Retinal pigment epithelial cell (primary cell): ENCODE measurements at regions not wholly inside any gene's neighbourhood (a gene's known extent, or its start where the extent isn't known, plus 50 kb on each side); places are given as distances from the start of the nearest gene placed in this dataset.
A peak's percentile ranks its signal among the peaks of the same experiment; 100 is the strongest.

Experiments used
- DNase-seq: peaks from one replicate; pipeline ENCODE4 v3.0.0-alpha.2; 2010; ENCODE audit warnings: low read depth
- H3K4me3 ChIP-seq: 2 replicates; pipeline ENCODE4 v1.5.1; 2011; ENCODE audit warnings: mild to moderate bottlenecking, low read length, control low read depth, moderate library complexity
- CTCF ChIP-seq: conservative IDR thresholded peaks from 2 replicates; pipeline ENCODE4 v1.5.1; 2011; ENCODE audit warnings: low read depth, low read length, control low read depth, inconsistent platforms

- no peak for TF ChIP-seq CTCF
- DNase-seq, result no peak
- no peak overlapping the region for H3K4me3 ChIP-seq
These were observed 66.7 kb upstream of the EIF5 start for GRCh38 chr14:103267226-103267910.

GRCh38 chr14:103271189-103271588 lies 62.8 kb upstream of the EIF5 start:
- no peak overlapping the region for H3K4me3 ChIP-seq
- no peak for DNase-seq
- TF ChIP-seq CTCF, result no peak

- TF ChIP-seq CTCF, result no peak
- H3K4me3 ChIP-seq, result peak overlapping the region; percentile 8
These were observed 60.8 kb upstream of the EIF5 start for GRCh38 chr14:103273145-103273744.

GRCh38 chr14:103273745-103274615 lies 60.1 kb upstream of the EIF5 start:
- H3K4me3 ChIP-seq, result peak overlapping the region; percentile 8
- no peak for DNase-seq
- TF ChIP-seq CTCF, result no peak

More at GRCh38 chr14:103273145-103273744, 60.8 kb upstream of the EIF5 start:
- no peak for DNase-seq

GRCh38 chr14:103275000-103275399 lies 59.0 kb upstream of the EIF5 start:
- H3K4me3 ChIP-seq, result no peak overlapping the region
- no peak for TF ChIP-seq CTCF
- DNase-seq, result no peak

- TF ChIP-seq CTCF, result no peak
- DNase-seq, result no peak
These were observed 56.1 kb upstream of the EIF5 start for GRCh38 chr14:103277931-103278330.

More at GRCh38 chr14:103277931-103278330, 56.1 kb upstream of the EIF5 start:
- H3K4me3 ChIP-seq, result no peak overlapping the region
